ENCODE measurements at regions not wholly inside any gene's neighbourhood (a gene's known extent, or its start where the extent isn't known, plus 50 kb on each side); places are given as distances from the start of the nearest gene placed in this dataset.

GRCh38 chr2:62410926-62411456, 95.0 kb downstream of the TMEM17 start:
- no peak overlapping the region for H2AFZ ChIP-seq (ENCODE audit: low read depth, low read length, poor library complexity, severe bottlenecking)
- ATAC-seq (peak; percentile 19; the same call in 1 of the 2 replicates), DNase-seq (ENCODE audit: low read depth, low spot score) (no peak)
- no peak overlapping the region for H3K9ac ChIP-seq (ENCODE audit: low read length)
- ChIA-PET RAD21 (ENCODE audit: low non-redundant PET in 1 of 2, low total read pairs in 2 of 2, uncharacterized antibody in 2 of 2, unreplicated experiment in 2 of 2) (interaction anchor here (0.5 to 1.5 kb wide), 3 partner anchors 111 to 418 kb away, joined by 3 to 5 read pairs (median 3); no protein-coding TSS in a partner anchor), POLR2A (interaction anchor here (0.6 to 2.0 kb wide), 3 partner anchors 417 to 1086 kb away, joined by 3 to 7 read pairs (median 3); no protein-coding TSS in a partner anchor), CTCF (interaction anchor here (0.8 to 4.3 kb wide), 5 partner anchors 8 to 492 kb away, joined by 3 to 53 read pairs (median 4); no protein-coding TSS in a partner anchor)
- H3K27me3 ChIP-seq (ENCODE audit: insufficient read depth, low read length) = no peaks in the 10 kb centered on the region
- H3K9me2 ChIP-seq (ENCODE audit: insufficient read depth) = no peaks in the 10 kb centered on the region
- no peaks in the 10 kb centered on the region for H3K79me2 ChIP-seq (ENCODE audit: insufficient read depth, low read length)
- TF ChIP-seq ZNF274 (IDR thresholded peaks at IDR 0.05; ENCODE audit: low read depth, low read length) (no peak), FOSL1 (IDR thresholded peaks at IDR 0.05; ENCODE audit: low read depth) (no peak), ZFX (IDR thresholded peaks at IDR 0.05) (0 out of 2 replicates have a peak, but pooled peaks have one; percentile 11), RAD21 (IDR thresholded peaks at IDR 0.05; ENCODE audit: low read depth) (no peak), EZH2phosphoT487 (IDR thresholded peaks at IDR 0.05; ENCODE audit: borderline replicate concordance) (no peak), ATF3 (IDR thresholded peaks at IDR 0.05) (no peak), EZH2 (IDR thresholded peaks at IDR 0.05) (no peak), POLR2A (IDR thresholded peaks at IDR 0.05; ENCODE audit: borderline replicate concordance, extremely low read depth, insufficient read depth, insufficient read length) (no peak)
- peak overlapping the region; percentile 53; the same call in 1 of the 2 replicates for H3K4me2 ChIP-seq (ENCODE audit: low read length)
- no peaks in the 10 kb centered on the region for H3K9me3 ChIP-seq (ENCODE audit: control insufficient read depth in 1 of 2, insufficient read depth in 1 of 2, low read depth in 1 of 2, low read length in 2 of 2)
- H4K20me1 ChIP-seq (ENCODE audit: insufficient read depth) = no peaks in the 10 kb centered on the region
- no TSS peak for BruUV-seq (replicated peaks)
- H3K36me3 ChIP-seq (ENCODE audit: control insufficient read depth in 1 of 2, insufficient read depth in 2 of 2, low read length in 2 of 2) = no peaks in the 10 kb centered on the region
- peaks cover 15 to 25% of the 10 kb centered on the region in 2 experiments for H3K4me1 ChIP-seq (ENCODE audit: control insufficient read depth in 1 of 2, insufficient read depth in 2 of 2, low read length in 2 of 2)
- peak overlapping the region; percentile 27; the same call in 1 of the 2 replicates for H3K27ac ChIP-seq (ENCODE audit: low read depth, low read length)
- H3K4me3 ChIP-seq (replicated peaks in 1 of 2; ENCODE audit: low read depth in 1 of 2, low read length in 2 of 2) = no peak overlapping the region
- intact Hi-C loops (cut with micrococcal nuclease) = loop anchor here (2.0 to 5.0 kb wide), 2 partner anchors 114 to 214 kb away; partner anchors contain the start of gene B3GNT2

GRCh38 chr2:62410015-62410453, 96.0 kb downstream of the TMEM17 start:
- no TSS peak for BruUV-seq (replicated peaks)

More at GRCh38 chr2:62410015-62410453, 96.0 kb downstream of the TMEM17 start:
- Histone ChIP-seq H3K9me3 (ENCODE audit: control insufficient read depth in 1 of 2, insufficient read depth in 1 of 2, low read depth in 1 of 2, low read length in 2 of 2) (no peaks in the 10 kb centered on the region), H2AFZ (ENCODE audit: low read depth, low read length, poor library complexity, severe bottlenecking) (no peak overlapping the region), H3K27ac (ENCODE audit: low read depth, low read length) (no peak overlapping the region), H3K4me1 (ENCODE audit: control insufficient read depth in 1 of 2, insufficient read depth in 2 of 2, low read length in 2 of 2) (peaks cover 15 to 25% of the 10 kb centered on the region in 2 experiments), H4K20me1 (ENCODE audit: insufficient read depth) (no peaks in the 10 kb centered on the region), H3K4me2 (ENCODE audit: low read length) (no peak overlapping the region), H3K79me2 (ENCODE audit: insufficient read depth, low read length) (no peaks in the 10 kb centered on the region), H3K36me3 (ENCODE audit: control insufficient read depth in 1 of 2, insufficient read depth in 2 of 2, low read length in 2 of 2) (no peaks in the 10 kb centered on the region), H3K4me3 (replicated peaks in 1 of 2; ENCODE audit: low read depth in 1 of 2, low read length in 2 of 2) (no peak overlapping the region), H3K9me2 (ENCODE audit: insufficient read depth) (no peaks in the 10 kb centered on the region), H3K27me3 (ENCODE audit: insufficient read depth, low read length) (no peaks in the 10 kb centered on the region), H3K9ac (ENCODE audit: low read length) (no peak overlapping the region)
- POLR2A ChIA-PET = interaction anchor here (1.0 to 2.0 kb wide), 2 partner anchors 416 to 445 kb away, joined by 3 to 7 read pairs; no protein-coding TSS in a partner anchor
- RAD21 ChIA-PET (ENCODE audit: low non-redundant PET in 1 of 2, low total read pairs in 2 of 2, uncharacterized antibody in 2 of 2, unreplicated experiment in 2 of 2) = interaction anchor here in 1 of 2 experiments (1.0 kb wide), 1 partner anchor 417 kb away, joined by 3 read pairs; no protein-coding TSS in a partner anchor
- no peak for DNase-seq (ENCODE audit: low read depth, low spot score)
- no peak for TF ChIP-seq ELF1 (IDR thresholded peaks at IDR 0.05; ENCODE audit: borderline replicate concordance, low read depth)
- TF ChIP-seq, protein P1, sequence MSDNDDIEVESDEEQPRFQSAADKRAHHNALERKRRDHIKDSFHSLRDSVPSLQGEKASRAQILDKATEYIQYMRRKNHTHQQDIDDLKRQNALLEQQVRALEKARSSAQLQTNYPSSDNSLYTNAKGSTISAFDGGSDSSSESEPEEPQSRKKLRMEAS (IDR thresholded peaks at IDR 0.05) = no peak
- TF ChIP-seq YY1 (IDR thresholded peaks at IDR 0.05; ENCODE audit: extremely low read depth, insufficient replicate concordance, low read depth, low read length) = no peak
- no peak for TF ChIP-seq ZNF274 (IDR thresholded peaks at IDR 0.05; ENCODE audit: low read depth, low read length)
- TF ChIP-seq RAD21 (IDR thresholded peaks at IDR 0.05; ENCODE audit: low read depth) = peak; percentile 73
- no peak for TF ChIP-seq SIN3A (IDR thresholded peaks at IDR 0.05; ENCODE audit: low read depth)
- no peak for TF ChIP-seq SP1 (IDR thresholded peaks at IDR 0.05; ENCODE audit: low read depth)
- 0 out of 6 replicates have a peak, but pooled peaks of 1 of the 3 experiments have one; percentile 35 for TF ChIP-seq CTCF (IDR thresholded peaks at IDR 0.05 in 2 of 3, conservative IDR thresholded peaks at IDR 0.05 in 1 of 3; ENCODE audit: borderline replicate concordance in 1 of 3, insufficient read depth in 1 of 3, low read depth in 2 of 3, low read length in 2 of 3)
- no peak for TF ChIP-seq CEBPB (IDR thresholded peaks at IDR 0.05; ENCODE audit: low read depth)
- TF ChIP-seq TCF7L2 (IDR thresholded peaks at IDR 0.05; ENCODE audit: borderline replicate concordance, extremely low read depth, insufficient read depth, insufficient read length) = no peak
- ATAC-seq = no peak
- intact Hi-C loops (cut with micrococcal nuclease) = loop anchor here (2.0 to 5.0 kb wide), 2 partner anchors 113 to 213 kb away; partner anchors contain the start of gene B3GNT2
- CTCF ChIA-PET = interaction anchor here (0.8 to 4.3 kb wide), 3 partner anchors 416 to 491 kb away, joined by 4 to 53 read pairs (median 4); no protein-coding TSS in a partner anchor

Data from HCT116 (cell line).